ENCODE measurements at regions not wholly inside any gene's neighbourhood (a gene's known extent, or its start where the extent isn't known, plus 50 kb on each side); places are given as distances from the start of the nearest gene placed in this dataset.

GRCh38 chr3:84224262-84224661 lies 734.5 kb upstream of the CADM2 start (continued):
- TF ChIP-seq REST (IDR thresholded peaks at IDR 0.05; ENCODE audit: borderline replicate concordance) (no peak), REST (CRISPR knock-in tag; IDR thresholded peaks at IDR 0.05; ENCODE audit: low read depth) (no peak), NR2F6 (CRISPR knock-in tag; IDR thresholded peaks at IDR 0.05) (no peak), BRD4 (IDR thresholded peaks at IDR 0.05) (no peak), POLR2AphosphoS2 (IDR thresholded peaks at IDR 0.05; ENCODE audit: low read length) (no peak), GABPA (tag; conservative IDR thresholded peaks at IDR 0.05; ENCODE audit: low read depth) (no peak), TFE3 (CRISPR knock-in tag; IDR thresholded peaks at IDR 0.05) (no peak), NFATC3 (IDR thresholded peaks at IDR 0.05) (no peak), TEAD2 (tag; IDR thresholded peaks at IDR 0.05) (no peak), ZNF175 (CRISPR knock-in tag; IDR thresholded peaks at IDR 0.05; ENCODE audit: low read depth) (no peak), DACH1 (IDR thresholded peaks at IDR 0.05; ENCODE audit: partially characterized antibody) (no peak), POU5F1 (IDR thresholded peaks at IDR 0.05; ENCODE audit: borderline replicate concordance, low read depth, low read length, partially characterized antibody) (no peak), ZNF696 (CRISPR knock-in tag; conservative IDR thresholded peaks at IDR 0.05) (no peak), DEAF1 (CRISPR knock-in tag; IDR thresholded peaks at IDR 0.05) (no peak), SFPQ (IDR thresholded peaks at IDR 0.05; ENCODE audit: low read depth, low read length) (no peak), IFI16 (CRISPR knock-in tag; IDR thresholded peaks at IDR 0.05) (no peak), SMARCA4 (IDR thresholded peaks at IDR 0.05) (0 out of 2 replicates have a peak, but pooled peaks have one; percentile 24), BCL6 (CRISPR knock-in tag; IDR thresholded peaks at IDR 0.05) (no peak)

Measured in K562 (cell line).